ENCODE measurements at regions not wholly inside any gene's neighbourhood (a gene's known extent, or its start where the extent isn't known, plus 50 kb on each side); places are given as distances from the start of the nearest gene placed in this dataset.
"Not testable (repeated sequence)": the region's sequence is repeated elsewhere in the genome, so short reads cannot be mapped to it uniquely, and the experiment has no call there.

GRCh38 chr2:8252997-8253694, 428.7 kb upstream of the ID2 start:
- DNase-seq (ENCODE audit: low read depth in 3 of 3): no peak

GRCh38 chr2:8253781-8254180, 428.1 kb upstream of the ID2 start:
- DNase-seq (ENCODE audit: low read depth in 3 of 3): no peak

GRCh38 chr2:8254214-8254613, 427.6 kb upstream of the ID2 start:
- DNase-seq (ENCODE audit: low read depth in 3 of 3): not testable (repeated sequence)

GRCh38 chr2:8254791-8255447, 426.9 kb upstream of the ID2 start:
- no peak for DNase-seq (ENCODE audit: low read depth in 3 of 3)

- no peak for DNase-seq (ENCODE audit: low read depth in 3 of 3)
These were observed 426.4 kb upstream of the ID2 start for GRCh38 chr2:8255448-8255800.

GRCh38 chr2:8256905-8257304, 425.0 kb upstream of the ID2 start:
- no peak for DNase-seq (ENCODE audit: low read depth in 3 of 3)

- no peak for DNase-seq (ENCODE audit: low read depth in 3 of 3)
These were observed 424.4 kb upstream of the ID2 start for GRCh38 chr2:8257502-8257901.

GRCh38 chr2:8258406-8258805, 423.4 kb upstream of the ID2 start:
- DNase-seq (ENCODE audit: low read depth in 3 of 3): no peak

- no peak for DNase-seq (ENCODE audit: low read depth in 3 of 3)
These were observed 422.6 kb upstream of the ID2 start for GRCh38 chr2:8259106-8259840.

- DNase-seq (ENCODE audit: low read depth in 3 of 3): no peak
These were observed 422.0 kb upstream of the ID2 start for GRCh38 chr2:8259841-8260178.

GRCh38 chr2:8260213-8260612, 421.6 kb upstream of the ID2 start:
- DNase-seq (ENCODE audit: low read depth in 3 of 3): no peak

GRCh38 chr2:8263901-8264300, 418.0 kb upstream of the ID2 start:
- DNase-seq (ENCODE audit: low read depth in 3 of 3): no peak

- no peak for DNase-seq (ENCODE audit: low read depth in 3 of 3)
These were observed 416.9 kb upstream of the ID2 start for GRCh38 chr2:8264981-8265380.

- no peak for DNase-seq (ENCODE audit: low read depth in 3 of 3)
These were observed 416.2 kb upstream of the ID2 start for GRCh38 chr2:8265476-8266226.

- no peak for DNase-seq (ENCODE audit: low read depth in 3 of 3)
These were observed 415.3 kb upstream of the ID2 start for GRCh38 chr2:8266563-8266962.

- DNase-seq (ENCODE audit: low read depth in 3 of 3): no peak
These were observed 414.8 kb upstream of the ID2 start for GRCh38 chr2:8267048-8267447.

- no peak for DNase-seq (ENCODE audit: low read depth in 3 of 3)
These were observed 414.1 kb upstream of the ID2 start for GRCh38 chr2:8267721-8268120.

- no peak for DNase-seq (ENCODE audit: low read depth in 3 of 3)
These were observed 413.6 kb upstream of the ID2 start for GRCh38 chr2:8268172-8268783.

GRCh38 chr2:8270699-8271098, 411.2 kb upstream of the ID2 start:
- DNase-seq (ENCODE audit: low read depth in 3 of 3): no peak

- no peak for DNase-seq (ENCODE audit: low read depth in 3 of 3)
These were observed 410.4 kb upstream of the ID2 start for GRCh38 chr2:8271461-8271860.

- DNase-seq (ENCODE audit: low read depth in 3 of 3): no peak
These were observed 405.8 kb upstream of the ID2 start for GRCh38 chr2:8276026-8276425.

GRCh38 chr2:8277921-8278571, 403.8 kb upstream of the ID2 start:
- DNase-seq (ENCODE audit: low read depth in 3 of 3): no peak
